Endometrium (tissue), 2 donors: ENCODE measurements at regions not wholly inside any gene's neighbourhood (a gene's known extent, or its start where the extent isn't known, plus 50 kb on each side); places are given as distances from the start of the nearest gene placed in this dataset.
"Not testable (repeated sequence)": the region's sequence is repeated elsewhere in the genome, so short reads cannot be mapped to it uniquely, and the experiment has no call there.

Experiments
- FAIRE-seq: peaks from 2 replicates; lab custom pipeline; 2012; peaks lifted over from hg19 to GRCh38; lab: Jason Lieb, UNC
- donor health status: control.
- donor health status: control.

DNA sequence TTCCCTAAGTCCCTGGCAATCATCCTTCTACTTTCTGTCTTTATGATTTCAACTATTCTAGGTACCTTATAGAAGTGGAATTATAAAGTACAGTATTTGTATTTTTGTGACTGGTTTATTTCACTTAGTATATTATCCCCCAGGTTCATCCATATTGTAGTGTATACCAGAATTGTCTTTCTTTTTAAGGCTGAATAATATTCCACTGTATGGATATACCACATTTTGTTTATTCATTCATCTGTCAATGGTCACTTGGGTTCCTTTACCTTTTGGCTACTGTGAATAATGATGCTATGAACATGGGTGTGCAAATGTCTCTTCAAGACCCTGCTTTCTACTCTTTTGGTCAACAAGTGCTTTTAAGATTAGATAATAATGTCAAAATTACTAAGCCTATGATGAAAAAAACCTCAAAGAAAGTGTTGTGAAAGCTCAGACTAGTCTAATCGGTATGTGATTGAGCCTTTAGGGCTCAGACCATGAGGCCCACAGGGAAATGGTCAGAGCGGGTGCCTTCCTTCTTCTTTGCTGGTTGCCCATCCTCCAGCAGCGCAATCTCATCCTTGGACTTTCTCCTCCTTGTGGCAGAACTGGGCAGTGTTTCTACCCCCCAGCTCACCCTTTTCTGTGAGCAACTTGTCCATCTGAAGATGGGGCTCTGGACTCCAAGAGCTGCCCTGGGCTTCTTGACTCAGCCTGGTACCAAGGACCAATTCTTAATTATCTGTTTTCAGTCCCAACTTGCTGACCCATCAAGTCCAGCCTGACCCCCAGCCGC lies 105.4 kb downstream of the TTC8 start:
- no peak for FAIRE-seq

DNA sequence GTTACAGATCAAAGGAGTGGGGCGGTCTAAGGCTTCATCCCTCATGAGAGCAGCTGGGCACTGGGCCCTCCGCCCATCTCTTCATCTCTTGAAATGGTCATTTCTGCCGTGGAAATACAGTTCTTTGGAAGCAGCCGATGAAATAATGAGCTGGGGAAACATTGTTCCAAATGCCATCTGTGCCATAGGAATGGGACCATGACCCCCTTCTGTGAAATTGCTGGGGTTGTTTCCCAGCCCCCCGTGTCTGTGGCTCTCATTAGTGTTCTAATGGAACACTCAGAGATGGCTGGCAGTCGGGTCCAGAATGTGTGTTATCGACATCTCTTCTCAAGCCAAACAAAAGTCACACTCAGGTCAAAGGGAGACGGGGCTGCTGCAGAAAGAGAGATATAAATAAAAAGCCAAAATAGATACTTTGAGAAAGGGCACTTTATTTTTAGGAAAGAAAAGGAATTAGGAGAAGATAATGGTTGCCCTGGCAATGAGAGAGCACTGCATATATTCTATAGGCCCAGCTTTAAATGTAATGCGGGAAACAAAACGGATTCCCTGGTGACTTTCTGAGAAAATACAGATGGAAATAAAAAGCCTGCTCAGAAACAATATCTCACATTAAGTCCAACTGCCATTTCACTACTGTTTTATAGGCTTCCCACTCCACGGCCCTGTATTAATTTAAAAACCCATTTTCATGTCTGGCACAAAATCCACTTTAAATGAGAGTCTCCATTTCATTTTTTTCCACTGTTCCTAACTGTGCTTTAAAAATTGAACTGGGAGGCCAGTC lies 107.1 kb downstream of the TTC8 start:
- FAIRE-seq = no peak

DNA sequence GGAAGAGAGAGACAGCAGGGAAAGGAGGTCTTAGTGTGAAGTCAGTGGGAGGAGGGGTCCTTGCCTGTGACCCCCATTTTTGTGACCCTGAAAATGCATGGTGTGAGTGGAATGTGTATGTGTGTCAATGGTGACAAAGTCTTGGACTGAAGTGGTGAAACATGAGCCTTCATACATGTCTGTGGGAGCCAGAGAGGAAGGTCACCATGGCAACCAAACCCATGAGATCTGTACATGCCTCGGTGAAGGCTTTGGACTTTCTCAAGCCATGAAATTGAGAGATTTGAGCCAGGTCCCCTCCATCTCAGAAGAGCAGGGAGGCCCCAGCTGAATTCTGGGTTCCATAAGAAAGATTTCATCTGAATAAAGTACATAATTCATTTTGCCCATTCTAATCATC lies 108.7 kb downstream of the TTC8 start:
- no peak for FAIRE-seq

DNA sequence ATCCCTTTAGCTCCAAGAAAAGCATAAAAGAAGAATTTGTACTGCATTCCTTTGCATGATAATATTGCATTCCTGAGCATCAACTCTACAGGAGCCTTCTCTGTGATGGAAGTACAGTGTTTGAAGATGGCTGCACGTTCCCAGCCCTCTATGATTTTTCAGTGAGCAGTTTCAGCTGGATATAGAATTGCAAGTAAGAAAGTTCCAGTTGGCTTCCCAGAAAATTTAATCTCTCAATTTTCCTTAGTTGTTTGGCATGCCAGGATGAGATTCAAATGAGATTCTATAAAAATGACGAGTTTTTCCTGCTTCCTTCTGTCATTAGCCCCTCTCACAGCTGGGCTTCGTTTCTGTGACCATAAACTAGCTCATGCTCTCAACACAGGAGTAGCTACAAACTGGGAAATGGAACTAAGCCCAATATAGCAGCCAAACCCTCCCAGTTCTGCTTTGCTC lies 109.9 kb downstream of the TTC8 start:
- FAIRE-seq = no peak

DNA sequence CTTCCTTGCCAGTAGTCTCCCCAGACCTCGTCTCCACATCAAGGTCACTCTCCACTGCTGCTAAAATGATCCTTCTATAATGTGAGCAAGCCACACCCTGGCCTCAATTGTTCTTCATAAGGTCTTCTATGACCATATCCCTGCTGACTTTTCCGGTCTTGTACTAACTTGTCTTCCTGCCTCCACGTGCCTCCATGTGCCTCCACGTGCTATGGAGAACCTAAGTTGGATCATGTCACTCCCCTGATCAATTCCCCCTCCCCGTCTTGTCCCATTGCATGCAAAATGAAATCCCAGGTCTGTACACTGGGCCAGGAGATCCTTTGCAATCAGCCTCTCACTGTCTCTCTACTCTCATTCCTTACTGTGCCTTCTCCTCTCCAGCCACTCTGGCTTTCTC lies 110.6 kb downstream of the TTC8 start:
- FAIRE-seq = no peak

DNA sequence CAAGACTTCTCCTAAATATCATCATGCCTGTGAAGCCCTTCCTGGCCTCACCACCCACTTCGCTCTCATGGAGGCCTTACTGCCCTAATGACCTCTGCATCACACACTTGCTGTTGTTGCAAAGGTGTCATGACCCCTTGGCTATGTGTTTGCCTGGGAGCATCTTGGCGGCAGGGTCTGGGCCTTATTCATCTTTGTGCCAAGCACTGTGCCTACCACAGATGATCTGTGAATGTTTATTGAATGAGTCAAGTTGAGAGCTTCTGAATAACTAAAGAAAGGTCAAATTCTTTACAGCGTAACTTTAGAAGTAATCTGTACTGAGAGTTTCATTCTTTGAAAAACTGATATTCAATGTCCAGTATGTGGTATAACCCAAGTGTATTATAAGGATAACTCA lies 113.3 kb downstream of the TTC8 start:
- FAIRE-seq = no peak

DNA sequence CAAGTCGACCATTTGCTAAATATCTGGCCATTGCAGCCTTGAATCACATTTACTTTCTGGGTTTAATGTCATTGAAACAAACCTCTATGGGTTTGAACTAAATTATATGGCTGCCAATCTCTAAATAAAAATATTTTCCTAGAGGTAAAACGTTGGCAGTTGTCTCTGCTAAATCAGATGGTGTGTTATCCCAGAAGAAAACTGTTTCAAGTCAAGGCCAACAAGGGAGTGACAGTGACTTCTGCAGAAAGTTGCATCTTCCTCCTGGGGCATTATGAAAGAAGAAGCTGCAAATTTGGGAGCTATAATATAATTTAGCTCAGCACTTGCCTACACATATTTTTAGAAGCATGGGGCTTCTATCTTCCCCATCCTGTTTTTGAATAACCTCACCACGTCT lies 116.2 kb downstream of the TTC8 start:
- no peak for FAIRE-seq

DNA sequence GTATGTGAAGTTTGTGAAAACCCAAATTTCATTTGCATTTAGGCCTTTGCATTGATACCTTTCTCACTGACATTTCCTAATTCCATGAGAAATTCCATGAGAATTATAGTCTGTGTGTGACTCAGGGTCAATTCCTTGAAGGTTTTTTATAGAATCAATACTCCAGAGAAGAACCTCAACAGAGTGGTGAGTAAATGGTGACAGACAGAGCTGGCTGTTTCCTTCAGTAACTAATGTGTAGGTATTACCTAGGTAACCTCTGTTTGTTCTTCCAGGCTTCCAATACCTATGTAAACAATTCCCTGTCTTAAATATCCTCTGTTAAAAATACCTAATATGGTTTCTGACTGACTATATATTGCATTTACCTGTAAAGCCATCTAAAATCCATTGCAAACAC lies 117.0 kb downstream of the TTC8 start:
- no peak for FAIRE-seq

DNA sequence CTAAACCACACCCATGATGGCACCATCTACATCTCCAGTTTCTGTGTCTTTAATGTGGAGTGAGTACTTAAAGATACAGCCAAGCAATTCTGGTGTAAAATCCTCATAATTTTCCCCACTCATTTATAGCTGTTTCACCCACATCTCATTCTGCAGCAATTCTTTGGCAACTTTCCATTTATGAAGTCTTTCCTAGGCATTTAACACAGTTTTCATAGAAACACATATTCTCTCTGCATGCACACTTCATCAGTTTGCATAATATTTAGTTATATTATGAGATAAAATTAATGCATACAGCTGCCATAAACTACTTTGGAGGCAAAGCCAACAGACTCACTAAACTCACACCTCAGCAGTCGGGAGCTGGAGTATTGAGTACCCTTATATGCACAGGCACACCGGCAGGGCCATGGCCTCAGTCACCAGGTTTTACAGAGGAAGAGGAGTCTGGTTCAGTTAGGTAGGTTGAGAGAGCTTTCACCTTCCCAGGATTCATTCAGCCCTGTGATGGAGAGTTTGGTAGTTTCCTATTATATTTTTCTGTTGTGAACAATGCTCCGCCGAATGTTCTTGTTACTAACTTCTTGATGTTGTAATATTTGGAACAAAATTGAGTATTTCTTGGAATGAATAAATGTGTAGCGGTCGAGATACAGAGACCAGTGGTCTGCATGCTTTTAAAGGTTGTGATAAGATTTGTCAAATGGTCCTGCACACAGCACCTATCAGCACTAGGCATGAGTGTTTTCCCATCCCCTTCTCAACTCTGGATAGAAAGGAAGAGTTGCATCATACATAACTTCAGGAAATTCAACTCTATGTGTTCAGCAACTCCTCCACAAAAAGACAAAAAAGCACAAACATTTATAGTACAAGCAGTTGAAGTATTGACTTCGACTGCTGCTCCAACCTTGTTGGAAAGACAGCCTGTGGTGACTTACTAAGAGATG lies 123.5 kb downstream of the TTC8 start:
- no peak for FAIRE-seq

DNA sequence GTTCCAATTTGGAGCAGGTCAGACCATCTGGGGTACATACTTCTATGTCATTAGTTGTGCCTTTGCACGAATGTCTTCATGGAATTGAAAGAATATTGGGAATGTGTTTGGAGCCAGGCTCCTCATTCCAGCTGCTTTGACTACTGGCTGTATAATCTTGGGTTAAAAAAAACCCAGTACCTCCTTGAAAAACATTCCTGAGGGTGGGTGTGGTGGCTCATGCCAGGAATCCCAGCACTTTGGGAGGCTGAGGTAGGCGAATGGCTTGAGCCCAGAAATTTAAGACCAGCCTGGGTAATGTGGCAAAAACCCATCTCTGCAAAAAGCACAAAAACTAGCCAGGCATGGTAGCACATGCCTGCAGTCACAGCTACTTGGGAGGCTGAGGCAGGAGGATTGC lies 125.6 kb downstream of the TTC8 start:
- FAIRE-seq = no peak

DNA sequence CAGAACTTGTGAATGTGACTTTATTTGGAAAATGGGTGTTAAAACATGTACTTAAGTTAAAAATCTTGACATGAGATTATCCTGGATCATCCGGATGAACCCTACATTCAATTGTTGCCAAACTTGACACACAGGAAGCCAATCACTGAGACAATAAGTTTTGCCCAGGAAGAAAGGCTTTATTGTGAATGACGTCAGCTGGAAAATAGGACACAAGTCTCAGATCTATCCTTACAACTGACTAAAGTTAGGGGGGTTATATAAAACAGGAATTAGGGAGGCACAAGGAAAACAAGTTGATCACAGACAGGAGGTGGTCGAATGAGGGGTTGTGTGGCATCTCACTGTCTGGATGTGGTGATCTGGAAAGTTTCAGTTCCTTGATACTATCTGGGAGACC lies 126.9 kb downstream of the TTC8 start:
- no peak for FAIRE-seq

DNA sequence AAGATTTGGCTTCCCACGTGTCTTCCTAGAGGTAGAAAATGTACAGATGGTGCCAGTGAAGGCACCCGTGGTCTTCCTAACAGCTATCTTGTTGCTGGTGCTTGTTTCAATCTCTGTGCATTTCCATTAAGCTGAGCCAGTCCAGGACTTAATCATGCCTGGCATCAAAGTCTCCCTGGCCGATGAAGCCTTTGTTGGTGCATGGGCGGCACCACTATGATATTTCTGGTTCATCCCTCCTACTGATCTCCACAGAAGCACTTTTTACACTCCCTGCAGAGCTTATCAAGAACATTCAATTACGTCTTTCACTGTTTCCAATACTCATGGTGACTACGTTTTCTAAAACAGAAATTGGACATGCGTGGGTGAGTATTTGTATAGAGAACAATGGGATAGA lies 128.4 kb downstream of the TTC8 start:
- FAIRE-seq = no peak

DNA sequence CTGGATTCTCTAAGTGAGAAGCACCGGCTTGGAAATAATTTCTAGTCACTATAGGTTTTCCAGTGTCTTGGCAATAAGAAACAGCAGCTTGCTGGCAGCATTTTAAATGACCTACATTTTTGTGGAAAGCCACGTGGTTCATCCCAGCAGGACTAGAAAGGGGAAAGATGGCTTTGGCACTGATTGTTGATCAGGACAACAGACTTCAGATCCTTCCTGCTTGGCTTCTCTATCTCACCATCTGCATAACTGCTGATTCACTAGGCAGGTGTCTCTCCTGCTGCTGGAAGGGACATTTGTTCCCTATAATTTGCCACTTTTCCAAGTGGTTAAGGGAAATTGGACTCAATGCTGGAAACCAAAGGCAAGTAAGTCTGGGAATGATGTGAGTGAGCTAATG lies 131.0 kb downstream of the TTC8 start:
- FAIRE-seq = no peak

DNA sequence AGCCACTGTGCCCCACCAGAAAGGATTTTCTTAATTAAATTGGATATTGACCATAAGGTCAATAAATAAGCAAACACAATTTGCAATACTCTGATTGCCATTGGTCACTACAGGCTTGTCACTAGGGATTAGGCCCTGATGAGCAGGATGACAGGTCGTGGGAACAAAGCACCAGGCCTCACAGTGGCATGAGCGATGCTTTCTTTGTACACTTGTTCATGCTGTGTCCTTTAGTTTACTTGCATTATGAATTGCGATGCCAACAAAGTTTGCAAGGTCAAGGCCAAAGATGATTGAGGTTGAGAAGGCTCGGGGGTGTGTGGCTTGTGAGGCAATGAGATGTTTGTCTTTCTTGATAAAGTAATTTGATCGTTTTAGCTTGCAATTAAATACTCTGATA lies 136.0 kb downstream of the TTC8 start:
- FAIRE-seq = no peak

DNA sequence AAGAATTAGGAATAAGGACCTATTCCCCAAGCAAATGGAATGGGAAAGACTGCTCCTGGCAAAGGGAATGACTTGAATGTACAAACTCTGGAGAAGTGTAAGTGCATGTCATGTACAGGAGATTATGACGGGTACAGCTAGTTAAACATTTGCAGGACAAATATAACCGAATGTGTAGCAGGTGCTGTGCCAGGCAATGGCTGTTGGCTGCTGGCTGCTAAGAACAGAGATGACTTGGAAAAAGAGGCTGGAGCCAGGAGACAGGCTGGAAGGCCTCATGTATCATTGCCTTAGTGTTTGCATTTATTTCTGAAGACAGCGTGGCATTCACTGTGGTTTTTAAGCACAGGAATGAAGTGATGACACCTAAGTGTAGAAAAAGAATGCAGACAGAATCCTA lies 136.8 kb downstream of the TTC8 start:
- no peak for FAIRE-seq

DNA sequence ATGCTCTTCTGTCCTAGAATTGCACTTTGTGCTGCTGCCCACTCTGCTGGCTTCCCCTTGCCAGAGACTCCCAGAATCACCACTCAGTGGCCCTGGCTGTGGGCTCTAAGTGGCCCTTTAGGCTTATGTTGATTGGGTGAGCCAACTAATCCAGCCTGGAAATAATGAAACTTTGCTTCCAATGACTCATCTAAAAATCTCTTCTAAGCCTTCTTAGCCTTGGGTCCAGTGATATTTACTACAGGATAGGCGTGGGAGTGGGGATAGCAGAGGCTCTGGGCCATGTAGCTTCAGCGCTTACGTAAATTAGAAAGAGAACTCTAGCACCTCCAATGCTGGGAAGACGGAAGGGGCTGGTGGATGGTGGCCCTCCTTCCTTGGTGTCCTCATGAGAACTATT lies 137.9 kb downstream of the TTC8 start:
- FAIRE-seq = no peak

DNA sequence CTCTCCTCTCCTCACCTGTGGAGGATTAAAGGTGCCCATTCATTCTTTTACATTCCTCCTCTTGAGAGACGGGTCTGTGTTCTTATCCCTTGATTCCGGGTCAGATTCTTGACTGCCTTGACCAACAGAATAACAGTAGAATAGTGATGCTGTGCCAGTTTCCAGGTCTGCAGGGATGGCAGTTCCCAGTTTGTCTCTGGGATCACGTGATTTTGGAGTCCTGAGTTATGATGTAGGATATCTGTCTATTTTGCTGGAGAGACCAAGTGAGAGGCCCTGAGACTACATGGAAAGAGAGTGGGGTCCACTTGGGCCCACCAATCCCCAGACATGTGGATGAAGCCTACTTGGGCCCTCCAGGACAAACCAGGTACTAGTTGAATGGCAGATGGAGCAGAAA lies 142.8 kb downstream of the TTC8 start:
- FAIRE-seq = no peak

DNA sequence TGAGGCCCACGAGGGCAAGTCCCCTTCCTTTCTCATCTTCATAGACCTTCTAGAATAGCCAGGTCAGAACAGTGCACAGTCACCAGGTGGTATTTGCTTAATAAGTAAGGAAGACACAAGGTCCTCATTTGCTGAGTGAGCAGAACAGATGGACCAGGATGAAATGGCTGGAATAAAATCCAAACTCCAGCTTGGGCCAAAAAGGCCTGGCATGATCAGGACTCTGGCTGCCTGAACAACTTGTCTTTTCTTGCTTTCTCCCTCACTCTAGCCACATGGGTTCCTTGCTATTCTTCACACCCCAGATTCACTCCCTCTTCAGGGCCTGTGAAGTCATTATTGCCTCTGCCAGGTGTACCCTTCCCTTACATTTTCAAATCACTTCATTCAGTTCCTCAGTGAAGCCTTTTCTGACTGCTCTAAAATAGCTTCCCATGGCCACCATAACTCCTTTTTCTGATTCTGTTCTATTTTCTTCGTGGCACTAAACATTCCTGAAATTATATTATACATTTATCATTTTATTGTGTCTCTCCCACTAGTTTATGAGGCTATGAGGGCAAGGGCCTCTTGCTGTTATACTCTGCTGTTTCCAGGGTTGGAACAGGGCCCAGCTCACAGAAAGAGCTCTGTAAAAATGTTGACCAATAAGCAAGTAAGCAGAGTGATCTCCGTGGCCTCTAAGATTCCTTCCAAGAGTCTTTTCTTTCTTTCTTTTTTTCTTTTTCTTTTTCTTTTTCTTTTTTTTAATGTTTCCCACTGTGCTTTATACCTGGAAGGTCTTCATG lies 150.8 kb downstream of the TTC8 start:
- peak; percentile 39 for FAIRE-seq

DNA sequence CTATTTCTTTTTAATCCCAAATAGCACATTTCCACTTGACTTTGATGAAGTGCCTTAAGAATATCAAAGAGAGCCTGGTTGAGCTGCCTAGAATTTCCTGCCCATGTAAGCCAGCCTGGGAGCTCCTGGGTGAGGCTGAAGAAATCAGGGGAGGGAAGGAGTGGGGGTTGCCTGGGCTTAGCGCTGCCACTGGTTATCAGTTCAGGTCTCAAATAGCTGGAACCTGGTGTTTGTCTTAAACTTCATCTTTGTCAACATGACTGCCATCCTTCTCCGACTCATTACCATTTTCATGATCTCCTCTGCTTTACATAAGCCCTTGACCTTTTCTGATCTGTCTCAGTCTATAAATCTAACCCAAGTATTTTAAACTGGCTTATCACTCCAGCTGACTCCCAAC lies 151.5 kb downstream of the TTC8 start:
- no peak for FAIRE-seq

DNA sequence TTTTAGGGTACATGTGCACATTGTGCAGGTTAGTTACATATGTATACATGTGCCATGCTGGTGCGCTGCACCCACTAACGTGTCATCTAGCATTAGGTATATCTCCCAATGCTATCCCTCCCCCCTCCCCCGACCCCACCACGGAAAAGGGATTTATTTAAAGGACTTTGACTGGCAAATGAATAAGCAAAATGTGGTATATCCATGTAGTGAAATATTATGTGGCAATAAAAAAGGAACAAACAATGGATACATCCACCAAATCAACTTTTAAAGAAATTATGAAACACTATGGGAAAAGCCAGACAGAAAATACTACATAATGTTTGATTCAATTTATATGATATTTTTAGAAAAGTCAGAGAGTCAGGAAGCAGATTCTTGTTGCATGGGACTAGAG lies 156.5 kb downstream of the TTC8 start:
- FAIRE-seq = not testable (repeated sequence)

DNA sequence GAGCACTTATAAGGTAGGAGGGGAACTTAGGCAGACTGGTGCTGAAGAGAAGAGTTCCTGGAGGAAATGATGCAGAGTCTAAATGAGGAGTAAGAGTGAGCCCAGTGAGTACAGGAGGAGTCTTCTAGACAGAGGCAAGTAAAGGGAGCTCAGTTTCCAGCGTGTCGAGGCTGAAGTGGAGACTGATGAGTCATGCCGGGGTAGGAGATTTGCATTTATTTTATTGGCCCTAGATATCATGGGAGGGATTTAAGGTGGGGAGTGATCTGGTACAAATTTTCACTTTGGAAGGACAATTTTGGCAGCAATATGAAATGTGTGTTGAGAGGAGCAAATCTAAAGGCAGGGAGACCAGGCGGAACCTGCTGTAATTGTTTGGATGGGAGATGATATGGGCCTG lies 157.5 kb downstream of the TTC8 start:
- FAIRE-seq = no peak

DNA sequence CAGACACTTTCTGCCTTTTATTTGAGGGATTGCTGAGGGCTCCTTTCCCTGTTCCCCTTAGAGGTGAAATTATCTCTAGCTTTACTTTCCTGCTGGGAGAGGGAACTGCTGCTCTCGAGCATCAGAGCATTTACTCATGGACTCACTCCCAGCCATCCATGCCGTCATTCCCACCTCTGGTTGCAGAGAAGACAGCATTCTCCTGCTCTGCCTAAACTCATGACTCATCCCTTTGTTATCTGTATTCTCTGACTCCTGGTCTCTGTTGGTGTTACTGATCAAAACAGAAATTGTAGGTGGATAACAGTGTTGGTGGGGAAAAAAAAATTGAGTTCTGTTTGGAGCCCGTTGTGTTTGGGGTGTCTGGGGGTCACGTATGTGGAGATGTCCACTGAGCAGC lies 159.3 kb downstream of the TTC8 start:
- no peak for FAIRE-seq
